Ovary (tissue), 3 donors: ENCODE measurements at regions not wholly inside any gene's neighbourhood (a gene's known extent, or its start where the extent isn't known, plus 50 kb on each side); places are given as distances from the start of the nearest gene placed in this dataset.

Source experiments
- CTCF ChIP-seq, 3 donors: fragments of 450-650 bp in 2 of 3; fragments of 200-600 bp in 1 of 3; IDR thresholded peaks; one replicate each; pipeline versions ENCODE4 v1.5.1 to v1.8.0; 2016 to 2022; ENCODE audit warnings: antibody characterized with exemption in 3 of 3, mild to moderate bottlenecking in 1 of 3
- POLR2A ChIP-seq: fragments of 450-650 bp; IDR thresholded peaks from one replicate; pipeline ENCODE4 v1.6.1; 2017; ENCODE audit warnings: antibody characterized with exemption, mild to moderate bottlenecking, moderate library complexity
- donor health status: DM: no; HTN: no; CAD: no.

- no peak for TF ChIP-seq CTCF (IDR thresholded peaks at IDR 0.05)
- TF ChIP-seq POLR2A: no peak
These were observed 322.9 kb downstream of the SAMD5 start for GRCh38 chr6:147831356-147831755.
